ENCODE measurements at regions not wholly inside any gene's neighbourhood (a gene's known extent, or its start where the extent isn't known, plus 50 kb on each side); places are given as distances from the start of the nearest gene placed in this dataset.
"Not testable (repeated sequence)": the region's sequence is repeated elsewhere in the genome, so short reads cannot be mapped to it uniquely, and the experiment has no call there.

GRCh38 chr5:44089424-44090144, 299.6 kb downstream of the FGF10 start:
- DNase-seq (ENCODE audit: low read depth) = no peak
- no peak overlapping the region for H3K4me3 ChIP-seq (ENCODE audit: control insufficient read depth, low read depth, low read length)
- TF ChIP-seq CTCF (IDR thresholded peaks at IDR 0.05; ENCODE audit: control insufficient read depth, insufficient read depth, low read depth, low read length, missing control alignments) = no peak

- no peak for TF ChIP-seq CTCF (IDR thresholded peaks at IDR 0.05; ENCODE audit: control insufficient read depth, insufficient read depth, low read depth, low read length, missing control alignments)
- H3K4me3 ChIP-seq (ENCODE audit: control insufficient read depth, low read depth, low read length) = no peak overlapping the region
- DNase-seq (ENCODE audit: low read depth) = no peak
Measured at GRCh38 chr5:44085083-44085482, 304.1 kb downstream of the FGF10 start.

- not testable (repeated sequence) for H3K4me3 ChIP-seq (ENCODE audit: control insufficient read depth, low read depth, low read length); DNase-seq (ENCODE audit: low read depth)
Measured at GRCh38 chr5:44074547-44074946, 314.7 kb downstream of the FGF10 start.

- TF ChIP-seq CTCF (IDR thresholded peaks at IDR 0.05; ENCODE audit: control insufficient read depth, insufficient read depth, low read depth, low read length, missing control alignments) = no peak
- H3K4me3 ChIP-seq (ENCODE audit: control insufficient read depth, low read depth, low read length) = no peak overlapping the region
- no peak for DNase-seq (ENCODE audit: low read depth)
Measured at GRCh38 chr5:44051591-44051990, 337.6 kb downstream of the FGF10 start.

GRCh38 chr5:44048276-44048984, 340.8 kb downstream of the FGF10 start:
- H3K4me3 ChIP-seq (ENCODE audit: control insufficient read depth, low read depth, low read length) = no peak overlapping the region
- no peak for TF ChIP-seq CTCF (IDR thresholded peaks at IDR 0.05; ENCODE audit: control insufficient read depth, insufficient read depth, low read depth, low read length, missing control alignments)
- DNase-seq (ENCODE audit: low read depth) = no peak

- H3K4me3 ChIP-seq (ENCODE audit: control insufficient read depth, low read depth, low read length) = no peak overlapping the region
- DNase-seq (ENCODE audit: low read depth) = no peak
- TF ChIP-seq CTCF (IDR thresholded peaks at IDR 0.05; ENCODE audit: control insufficient read depth, insufficient read depth, low read depth, low read length, missing control alignments) = no peak
Measured at GRCh38 chr5:44046619-44047364, 342.4 kb downstream of the FGF10 start.

- not testable (repeated sequence) for H3K4me3 ChIP-seq (ENCODE audit: control insufficient read depth, low read depth, low read length); DNase-seq (ENCODE audit: low read depth)
Measured at GRCh38 chr5:44044549-44044948, 344.7 kb downstream of the FGF10 start.

Data from AG09309 (cell line).